ENCODE measurements at regions not wholly inside any gene's neighbourhood (a gene's known extent, or its start where the extent isn't known, plus 50 kb on each side); places are given as distances from the start of the nearest gene placed in this dataset.

DNA sequence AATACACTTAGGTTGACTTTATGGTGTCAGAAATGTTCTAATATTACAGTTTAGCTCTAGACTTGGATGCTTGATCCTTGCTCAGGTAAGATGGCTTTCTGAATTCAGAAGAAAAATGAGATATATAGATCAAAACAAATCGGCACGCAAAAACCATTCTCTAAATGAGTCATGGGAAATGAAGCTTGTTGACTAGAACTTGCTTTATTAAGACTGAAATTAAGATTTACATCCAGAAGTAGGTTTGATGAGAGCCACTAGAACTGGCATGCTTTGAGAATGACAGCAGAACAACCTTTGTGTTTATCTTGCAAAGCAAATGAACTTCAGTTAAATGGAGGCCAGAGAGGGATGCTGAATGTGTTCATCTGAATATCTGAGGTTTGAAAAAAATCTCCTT, 304.9 kb upstream of the KLF3 start:
- CTCF ChIA-PET = interaction anchor here (0.6 kb wide), 1 partner anchor 962 kb away, joined by 3 read pairs; no protein-coding TSS in a partner anchor

More for the DNA sequence above, 304.9 kb upstream of the KLF3 start:
- no peaks in the 10 kb centered on the region for H3K9me3 ChIP-seq (ENCODE audit: control insufficient read depth, insufficient read depth, low read length)
- H3K4me2 ChIP-seq (ENCODE audit: low read depth, low read length) = no peak overlapping the region
- H3K9ac ChIP-seq (ENCODE audit: low read depth, low read length) = no peak overlapping the region
- TF ChIP-seq RAD21 (IDR thresholded peaks at IDR 0.05; ENCODE audit: low read length) (no peak), MAZ (IDR thresholded peaks at IDR 0.05; ENCODE audit: borderline replicate concordance, low read depth, low read length) (no peak), NFE2L2 (IDR thresholded peaks at IDR 0.05; ENCODE audit: low read depth, low read length) (no peak), CHD1 (IDR thresholded peaks at IDR 0.05; ENCODE audit: low read depth, low read length) (no peak), CEBPB (IDR thresholded peaks at IDR 0.05; ENCODE audit: low read depth, low read length) (no peak), POLR2A (IDR thresholded peaks at IDR 0.05; ENCODE audit: low read depth, low read length) (no peak)
- no peak overlapping the region for H3K56ac ChIP-seq (ENCODE audit: extremely low read depth, insufficient read depth, low read length)
- no peak overlapping the region for H2AK5ac ChIP-seq (ENCODE audit: low read depth, low read length)
- peaks cover 3% of the 10 kb centered on the region; the same call in 1 of the 2 replicates for H3K27me3 ChIP-seq (ENCODE audit: control insufficient read depth, insufficient read depth, low read length)
- no peaks in the 10 kb centered on the region for H4K20me1 ChIP-seq (ENCODE audit: insufficient read depth, low read length)
- H2BK5ac ChIP-seq (ENCODE audit: low read depth, low read length, poor library complexity, severe bottlenecking) = no peak overlapping the region
- no peak overlapping the region for H3K4me3 ChIP-seq (ENCODE audit: insufficient read depth, low read depth, low read length)
- H2AK9ac ChIP-seq (replicated peaks; ENCODE audit: low read depth, low read length, poor library complexity) = no peak overlapping the region
- no peaks in the 10 kb centered on the region for H3K36me3 ChIP-seq (ENCODE audit: control insufficient read depth, insufficient read depth, low read length)
- H2AFZ ChIP-seq (replicated peaks; ENCODE audit: low read length, poor library complexity) = no peak overlapping the region
- no peak overlapping the region for H3K23ac ChIP-seq (ENCODE audit: low read depth, low read length)
- H2BK15ac ChIP-seq (ENCODE audit: low read depth, low read length) = no peak overlapping the region
- ATAC-seq (ENCODE audit: low read depth) (no peak), DNase-seq (no peak)
- no peak overlapping the region for H3K14ac ChIP-seq (replicated peaks; ENCODE audit: low read depth, low read length)
- intact Hi-C loops (cut with micrococcal nuclease) = no loop called here
- H4K8ac ChIP-seq (ENCODE audit: low read depth in 2 of 2, low read length in 2 of 2) = no peak overlapping the region
- no peak overlapping the region for H3K18ac ChIP-seq (ENCODE audit: low read depth, low read length)
- H3K4ac ChIP-seq (ENCODE audit: low read depth, low read length) = no peak overlapping the region
- H4K91ac ChIP-seq (ENCODE audit: insufficient read depth, low read depth, low read length) = no peak overlapping the region
- no peak overlapping the region for H2BK120ac ChIP-seq (ENCODE audit: low read depth, low read length)
- no peak overlapping the region for H3K27ac ChIP-seq (ENCODE audit: insufficient read depth, low read length)
- POLR2A ChIA-PET (ENCODE audit: unreplicated experiment) = no interaction called here
- no peaks in the 10 kb centered on the region for H3K4me1 ChIP-seq (ENCODE audit: control insufficient read depth, insufficient read depth, low read length)
- no CpG with 5 or more reads among the region's 2 CpGs for WGBS, 2 experiments (ENCODE audit: extremely low coverage in 2 of 2, insufficient read length in 1 of 2)
- in situ Hi-C loops (cut with MboI; ENCODE audit: low sequenced_read_pairs) = no loop called here
- H3K79me1 ChIP-seq (ENCODE audit: low read depth in 1 of 2, low read length in 2 of 2) = no peaks in the 10 kb centered on the region
- no peak overlapping the region for H2BK20ac ChIP-seq (ENCODE audit: low read depth, low read length)
- H3K9me1 ChIP-seq (ENCODE audit: insufficient read depth, low read length) = no peaks in the 10 kb centered on the region
- dilution Hi-C loops (cut with HindIII; ENCODE audit: low sequenced_read_pairs, unreplicated experiment) = no loop called here
- H4K5ac ChIP-seq (ENCODE audit: low read depth, low read length) = no peak overlapping the region
- BruUV-seq (replicated peaks) = no TSS peak

Measured in IMR-90 (cell line).